KG1 (cell line): ENCODE measurements at regions not wholly inside any gene's neighbourhood (a gene's known extent, or its start where the extent isn't known, plus 50 kb on each side); places are given as distances from the start of the nearest gene placed in this dataset.
"Not testable (repeated sequence)": the region's sequence is repeated elsewhere in the genome, so short reads cannot be mapped to it uniquely, and the experiment has no call there.

ENCODE experiments used
- DNase-seq: peaks from one replicate; lab custom pipeline; 2025; lab: John Stamatoyannopoulos, UW

- DNase-seq = no peak
Measured at GRCh38 chr2:78718024-78718423, 307.5 kb upstream of the REG3G start.

GRCh38 chr2:78718473-78718872, 307.0 kb upstream of the REG3G start:
- DNase-seq = no peak

- no peak for DNase-seq
Measured at GRCh38 chr2:78721355-78722033, 304.0 kb upstream of the REG3G start.

- no peak for DNase-seq
Measured at GRCh38 chr2:78734221-78734620, 291.3 kb upstream of the REG3G start.

- DNase-seq = no peak
Measured at GRCh38 chr2:78739282-78739681, 286.2 kb upstream of the REG3G start.

GRCh38 chr2:78749638-78750037, 275.9 kb upstream of the REG3G start:
- DNase-seq = no peak

- DNase-seq = no peak
Measured at GRCh38 chr2:78750219-78750618, 275.3 kb upstream of the REG3G start.

- DNase-seq = no peak
Measured at GRCh38 chr2:78754930-78755329, 270.6 kb upstream of the REG3G start.

GRCh38 chr2:78757191-78757590, 268.3 kb upstream of the REG3G start:
- no peak for DNase-seq

- DNase-seq = no peak
Measured at GRCh38 chr2:78757640-78758039, 267.9 kb upstream of the REG3G start.

- not testable (repeated sequence) for DNase-seq
Measured at GRCh38 chr2:78758765-78759164, 266.7 kb upstream of the REG3G start.

- DNase-seq = no peak
Measured at GRCh38 chr2:78766459-78766858, 259.0 kb upstream of the REG3G start.

- no peak for DNase-seq
Measured at GRCh38 chr2:78768016-78768415, 257.5 kb upstream of the REG3G start.

GRCh38 chr2:78775291-78775690, 250.2 kb upstream of the REG3G start:
- DNase-seq = no peak

GRCh38 chr2:78778756-78779510, 246.6 kb upstream of the REG3G start:
- DNase-seq = no peak

GRCh38 chr2:78779761-78780160, 245.7 kb upstream of the REG3G start:
- no peak for DNase-seq

GRCh38 chr2:78780256-78780655, 245.2 kb upstream of the REG3G start:
- no peak for DNase-seq

- no peak for DNase-seq
Measured at GRCh38 chr2:78780864-78781583, 244.5 kb upstream of the REG3G start.

GRCh38 chr2:78782196-78782595, 243.3 kb upstream of the REG3G start:
- no peak for DNase-seq

- no peak for DNase-seq
Measured at GRCh38 chr2:78811955-78812610, 213.4 kb upstream of the REG3G start.

GRCh38 chr2:78814331-78814986, 211.0 kb upstream of the REG3G start:
- DNase-seq = no peak

GRCh38 chr2:78817430-78817829, 208.1 kb upstream of the REG3G start:
- DNase-seq = no peak
